Ishikawa (cell line): ENCODE measurements at regions not wholly inside any gene's neighbourhood (a gene's known extent, or its start where the extent isn't known, plus 50 kb on each side); places are given as distances from the start of the nearest gene placed in this dataset.

Experiments used
- CEBPB ChIP-seq: IDR thresholded peaks from 2 replicates; pipeline ENCODE4 v1.6.1; 2012
- CREB1 ChIP-seq: IDR thresholded peaks from 2 replicates; pipeline ENCODE4 v1.6.1; 2012; ENCODE audit warnings: low read depth
- EGR1 ChIP-seq: IDR thresholded peaks from 2 replicates; pipeline ENCODE4 v1.6.1; 2012
- EP300 ChIP-seq: IDR thresholded peaks from 2 replicates; pipeline ENCODE4 v1.6.1; 2012; ENCODE audit warnings: borderline replicate concordance
- FOXM1 ChIP-seq: IDR thresholded peaks from 2 replicates; pipeline ENCODE4 v1.6.1; 2012; ENCODE audit warnings: low read depth, borderline replicate concordance
- MAX ChIP-seq: IDR thresholded peaks from 2 replicates; pipeline ENCODE4 v1.6.1; 2012
- NFIC ChIP-seq: IDR thresholded peaks from 2 replicates; pipeline ENCODE4 v1.6.1; 2012
- RAD21 ChIP-seq: IDR thresholded peaks from 2 replicates; pipeline ENCODE4 v1.6.1; 2012; ENCODE audit warnings: low read depth
- TAF1 ChIP-seq: IDR thresholded peaks from 2 replicates; pipeline ENCODE4 v1.6.1; 2012; ENCODE audit warnings: low read depth, mild to moderate bottlenecking
- TCF12 ChIP-seq: IDR thresholded peaks from 2 replicates; pipeline ENCODE4 v1.6.1; 2012; ENCODE audit warnings: low read depth
- TEAD4 ChIP-seq: IDR thresholded peaks from 2 replicates; pipeline ENCODE4 v1.6.1; 2012
- USF1 ChIP-seq: IDR thresholded peaks from 2 replicates; pipeline ENCODE4 v1.6.1; 2012
- YY1 ChIP-seq: IDR thresholded peaks from 2 replicates; pipeline ENCODE4 v1.6.1; 2012; ENCODE audit warnings: low read depth
- ZBTB7A ChIP-seq: IDR thresholded peaks from 2 replicates; pipeline ENCODE4 v1.6.1; 2012; ENCODE audit warnings: low read depth
- TF ChIP-seq, protein P1 (sequence below): IDR thresholded peaks from 2 replicates; pipeline ENCODE4 v1.6.1; 2012; ENCODE audit warnings: low read depth, mild to moderate bottlenecking

GRCh38 chr18:40769786-40770185, 1185.2 kb upstream of the PIK3C3 start:
- TF ChIP-seq ZBTB7A (no peak), USF1 (no peak), FOXM1 (no peak), CEBPB (no peak), TAF1 (no peak), TEAD4 (no peak), TCF12 (no peak), YY1 (no peak), CREB1 (no peak), NFIC (no peak), RAD21 (no peak), EGR1 (no peak), MAX (no peak), EP300 (no peak)
- TF ChIP-seq, protein P1, sequence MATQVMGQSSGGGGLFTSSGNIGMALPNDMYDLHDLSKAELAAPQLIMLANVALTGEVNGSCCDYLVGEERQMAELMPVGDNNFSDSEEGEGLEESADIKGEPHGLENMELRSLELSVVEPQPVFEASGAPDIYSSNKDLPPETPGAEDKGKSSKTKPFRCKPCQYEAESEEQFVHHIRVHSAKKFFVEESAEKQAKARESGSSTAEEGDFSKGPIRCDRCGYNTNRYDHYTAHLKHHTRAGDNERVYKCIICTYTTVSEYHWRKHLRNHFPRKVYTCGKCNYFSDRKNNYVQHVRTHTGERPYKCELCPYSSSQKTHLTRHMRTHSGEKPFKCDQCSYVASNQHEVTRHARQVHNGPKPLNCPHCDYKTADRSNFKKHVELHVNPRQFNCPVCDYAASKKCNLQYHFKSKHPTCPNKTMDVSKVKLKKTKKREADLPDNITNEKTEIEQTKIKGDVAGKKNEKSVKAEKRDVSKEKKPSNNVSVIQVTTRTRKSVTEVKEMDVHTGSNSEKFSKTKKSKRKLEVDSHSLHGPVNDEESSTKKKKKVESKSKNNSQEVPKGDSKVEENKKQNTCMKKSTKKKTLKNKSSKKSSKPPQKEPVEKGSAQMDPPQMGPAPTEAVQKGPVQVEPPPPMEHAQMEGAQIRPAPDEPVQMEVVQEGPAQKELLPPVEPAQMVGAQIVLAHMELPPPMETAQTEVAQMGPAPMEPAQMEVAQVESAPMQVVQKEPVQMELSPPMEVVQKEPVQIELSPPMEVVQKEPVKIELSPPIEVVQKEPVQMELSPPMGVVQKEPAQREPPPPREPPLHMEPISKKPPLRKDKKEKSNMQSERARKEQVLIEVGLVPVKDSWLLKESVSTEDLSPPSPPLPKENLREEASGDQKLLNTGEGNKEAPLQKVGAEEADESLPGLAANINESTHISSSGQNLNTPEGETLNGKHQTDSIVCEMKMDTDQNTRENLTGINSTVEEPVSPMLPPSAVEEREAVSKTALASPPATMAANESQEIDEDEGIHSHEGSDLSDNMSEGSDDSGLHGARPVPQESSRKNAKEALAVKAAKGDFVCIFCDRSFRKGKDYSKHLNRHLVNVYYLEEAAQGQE, result no peak

- TF ChIP-seq FOXM1, result no peak
- no peak for TF ChIP-seq NFIC
- TF ChIP-seq ZBTB7A, result no peak
- no peak for TF ChIP-seq CEBPB
- no peak for TF ChIP-seq TCF12
- no peak for TF ChIP-seq EP300
- TF ChIP-seq TEAD4, result no peak
- no peak for TF ChIP-seq EGR1
- no peak for TF ChIP-seq TAF1
- no peak for TF ChIP-seq MAX
- no peak for TF ChIP-seq USF1
- TF ChIP-seq CREB1, result no peak
- TF ChIP-seq, protein P1, result no peak
- no peak for TF ChIP-seq RAD21
Measured at GRCh38 chr18:40760251-40760650, 1194.8 kb upstream of the PIK3C3 start.

- TF ChIP-seq EP300 (no peak), YY1 (no peak), CEBPB (no peak), NFIC (no peak), TCF12 (no peak), TEAD4 (no peak)
Measured at GRCh38 chr18:40754477-40754876, 1200.6 kb upstream of the PIK3C3 start.

DNA sequence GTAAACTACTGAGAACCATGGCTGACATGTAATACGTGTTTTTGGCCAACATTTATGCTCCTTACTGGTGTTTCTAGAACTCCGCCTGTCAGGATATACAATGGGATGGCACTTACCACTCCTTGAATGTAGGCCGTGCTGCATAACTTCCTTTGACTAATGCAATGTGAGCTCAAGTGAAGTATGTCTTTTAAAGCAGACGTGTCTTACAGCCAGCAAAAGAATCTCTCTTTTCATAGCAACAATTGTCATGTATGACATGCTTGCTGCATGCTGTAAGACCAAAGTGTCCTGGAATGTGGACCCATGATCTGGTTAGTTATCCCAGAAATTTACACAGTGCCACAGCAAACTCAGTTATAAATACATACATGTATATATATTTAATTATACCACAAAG, 1202.7 kb upstream of the PIK3C3 start:
- TF ChIP-seq YY1 (no peak), CREB1 (no peak), RAD21 (no peak), TAF1 (no peak)

DNA sequence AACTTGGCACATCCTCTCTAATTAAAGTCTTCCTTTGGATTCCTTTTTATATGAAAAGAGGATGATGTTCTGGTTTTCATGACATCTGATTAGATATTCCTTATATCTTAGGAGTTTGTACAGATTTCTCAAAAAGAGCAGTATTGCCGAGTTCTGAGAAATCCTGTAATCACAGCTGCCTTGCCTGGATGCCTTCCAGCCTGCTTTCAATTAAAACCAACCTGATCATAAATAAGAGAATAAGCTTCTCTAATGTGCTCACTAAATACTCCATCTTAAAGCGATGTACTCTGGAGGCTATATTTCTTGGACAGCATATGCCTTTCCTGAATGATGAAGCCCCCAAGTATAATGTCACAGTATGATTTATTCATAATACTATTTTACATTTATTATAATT, 1203.8 kb upstream of the PIK3C3 start:
- TF ChIP-seq TCF12, result no peak

- TF ChIP-seq TAF1, result no peak
- no peak for TF ChIP-seq FOXM1
- no peak for TF ChIP-seq YY1
- TF ChIP-seq ZBTB7A, result no peak
- TF ChIP-seq MAX, result no peak
- TF ChIP-seq TEAD4, result no peak
- no peak for TF ChIP-seq NFIC
- TF ChIP-seq CREB1, result no peak
- TF ChIP-seq, protein P1, result no peak
- no peak for TF ChIP-seq CEBPB
- no peak for TF ChIP-seq USF1
- TF ChIP-seq EGR1, result no peak
- no peak for TF ChIP-seq RAD21
- no peak for TF ChIP-seq TCF12
- TF ChIP-seq EP300, result no peak
Measured at GRCh38 chr18:40739029-40739428, 1216.0 kb upstream of the PIK3C3 start.
